ENCODE measurements at regions not wholly inside any gene's neighbourhood (a gene's known extent, or its start where the extent isn't known, plus 50 kb on each side); places are given as distances from the start of the nearest gene placed in this dataset.

GRCh38 chr5:2128686-2129355 lies 246.1 kb upstream of the IRX4 start:
- ATAC-seq, result no peak
- intact Hi-C loops (cut with DNase I; ENCODE audit: low total_unique reads), result no loop called here

GRCh38 chr5:2126512-2126911 lies 243.8 kb upstream of the IRX4 start:
- Histone ChIP-seq H3K27ac (no peak overlapping the region), H3K27me3 (peaks cover 3 to 8% (median 7%) of the 10 kb centered on the region in 3 donors), H3K4me1 (no peaks in the 10 kb centered on the region), H3K9me3 (no peaks in the 10 kb centered on the region), H3K36me3 (no peaks in the 10 kb centered on the region), H3K4me3 (no peak overlapping the region)
- TF ChIP-seq POLR2A (IDR thresholded peaks at IDR 0.05) (no peak), CTCF (IDR thresholded peaks at IDR 0.05 in 4 of 5, conservative IDR thresholded peaks at IDR 0.05 in 1 of 5) (no peak)
- intact Hi-C loops (cut with DNase I; ENCODE audit: low total_unique reads) (no loop called here), in situ Hi-C loops (cut with MboI; ENCODE audit: low sequenced_read_pairs in 4 of 4) (no loop called here)
- ATAC-seq (no peak), DNase-seq (no peak)

More at GRCh38 chr5:2128686-2129355, 246.1 kb upstream of the IRX4 start:
- Histone ChIP-seq H3K27me3 (peaks cover 3 to 8% (median 7%) of the 10 kb centered on the region in 3 donors), H3K9me3 (no peaks in the 10 kb centered on the region), H3K27ac (no peak overlapping the region), H3K4me1 (no peaks in the 10 kb centered on the region), H3K4me3 (peak overlapping the region in 1 of 4 donors; percentile 6), H3K36me3 (no peaks in the 10 kb centered on the region)
- DNase-seq, result no peak
- TF ChIP-seq POLR2A (IDR thresholded peaks at IDR 0.05) (no peak), CTCF (IDR thresholded peaks at IDR 0.05 in 4 of 5, conservative IDR thresholded peaks at IDR 0.05 in 1 of 5) (no peak)
- in situ Hi-C loops (cut with MboI; ENCODE audit: low sequenced_read_pairs in 4 of 4), result no loop called here

- intact Hi-C loops (cut with DNase I; ENCODE audit: low total_unique reads), result no loop called here
- H3K27ac ChIP-seq, result no peak overlapping the region
- no peaks in the 10 kb centered on the region for H3K9me3 ChIP-seq
- TF ChIP-seq POLR2A (IDR thresholded peaks at IDR 0.05) (no peak), CTCF (IDR thresholded peaks at IDR 0.05 in 4 of 5, conservative IDR thresholded peaks at IDR 0.05 in 1 of 5) (no peak)
- in situ Hi-C loops (cut with MboI; ENCODE audit: low sequenced_read_pairs in 4 of 4), result no loop called here
- H3K27me3 ChIP-seq, result peaks cover 4 to 8% (median 7%) of the 10 kb centered on the region in 3 donors
- DNase-seq (no peak), ATAC-seq (no peak)
- H3K4me3 ChIP-seq, result no peak overlapping the region
- H3K36me3 ChIP-seq, result no peaks in the 10 kb centered on the region
- no peaks in the 10 kb centered on the region for H3K4me1 ChIP-seq
These were observed 243.2 kb upstream of the IRX4 start for GRCh38 chr5:2125901-2126265.

GRCh38 chr5:2125171-2125900 lies 242.6 kb upstream of the IRX4 start:
- intact Hi-C loops (cut with DNase I; ENCODE audit: low total_unique reads), result no loop called here
- ATAC-seq, result no peak

More at GRCh38 chr5:2125171-2125900, 242.6 kb upstream of the IRX4 start:
- Histone ChIP-seq H3K27ac (no peak overlapping the region), H3K27me3 (peaks cover 5 to 8% (median 8%) of the 10 kb centered on the region in 3 donors), H3K4me3 (no peak overlapping the region), H3K9me3 (no peaks in the 10 kb centered on the region), H3K4me1 (no peaks in the 10 kb centered on the region), H3K36me3 (no peaks in the 10 kb centered on the region)
- no peak for DNase-seq
- TF ChIP-seq CTCF (IDR thresholded peaks at IDR 0.05 in 4 of 5, conservative IDR thresholded peaks at IDR 0.05 in 1 of 5), result no peak
- TF ChIP-seq POLR2A (IDR thresholded peaks at IDR 0.05), result no peak
- in situ Hi-C loops (cut with MboI; ENCODE audit: low sequenced_read_pairs in 4 of 4), result no loop called here
